Uterus (tissue), 3 donors: ENCODE measurements at regions not wholly inside any gene's neighbourhood (a gene's known extent, or its start where the extent isn't known, plus 50 kb on each side); places are given as distances from the start of the nearest gene placed in this dataset.

Source experiments
- DNase-seq, 2 donors: peaks; one replicate each; pipeline ENCODE4 v3.0.0-alpha.2; 2019 to 2020
- H3K27ac ChIP-seq, 2 donors: fragments of 200-600 bp; sonication (generic); 1 replicate in 1 of 2; 2 replicates in 1 of 2; pipeline ENCODE4 v1.5.1; 2016 to 2018
- H3K27me3 ChIP-seq, 2 donors: fragments of 200-600 bp; sonication (generic); one replicate each; pipeline ENCODE4 v1.5.1; 2018 to 2019; ENCODE audit warnings: control low read depth in 1 of 2
- H3K36me3 ChIP-seq, 2 donors: fragments of 200-600 bp; sonication (generic); one replicate each; pipeline ENCODE4 v1.5.1; 2019; ENCODE audit warnings: control low read depth in 1 of 2
- H3K4me1 ChIP-seq, 2 donors: fragments of 200-600 bp; sonication (generic); one replicate each; pipeline ENCODE4 v1.5.1; 2018 to 2019; ENCODE audit warnings: control low read depth in 1 of 2
- H3K4me3 ChIP-seq, 2 donors: fragments of 200-600 bp; sonication (generic); 1 replicate in 1 of 2; 2 replicates in 1 of 2; pipeline ENCODE4 v1.5.1; 2018 to 2019; ENCODE audit warnings: mild to moderate bottlenecking in 1 of 2
- H3K9me3 ChIP-seq, 2 donors: fragments of 200-600 bp; sonication (generic); one replicate each; pipeline ENCODE4 v1.5.1; 2019; ENCODE audit warnings: control low read depth in 1 of 2
- CTCF ChIP-seq, 4 experiments: fragments of 200-600 bp in 2 of 4; fragments of 450-650 bp in 2 of 4; sonication (generic) in 2 of 4; IDR thresholded peaks; one replicate each; pipeline ENCODE4 v1.5.1; 2016 to 2019; ENCODE audit warnings: antibody characterized with exemption in 4 of 4, mild to moderate bottlenecking in 2 of 4, moderate library complexity in 1 of 4
- POLR2A ChIP-seq, 2 donors: fragments of 450-650 bp; IDR thresholded peaks; one replicate each; pipeline ENCODE4 v1.6.1; 2016; ENCODE audit warnings: antibody characterized with exemption in 2 of 2, mild to moderate bottlenecking in 1 of 2, moderate library complexity in 1 of 2
- intact Hi-C: fragments of 100-400 bp; cut with DNase I; formaldehyde crosslinking; loops from one replicate; pipeline ENCODE4 v1.15.1; 2023; ENCODE audit warnings: low total_unique reads
- donor health status: DM: yes; HTN: yes; CAD: no.

GRCh38 chr1:168782559-168783116 is 53.6 kb upstream of the DPT start:
- Histone ChIP-seq H3K4me3 (no peak overlapping the region), H3K27me3 (no peaks in the 10 kb centered on the region), H3K27ac (no peak overlapping the region), H3K4me1 (peaks cover 0 to 6% of the 10 kb centered on the region in 2 donors), H3K9me3 (no peaks in the 10 kb centered on the region), H3K36me3 (no peaks in the 10 kb centered on the region)
- no peak for TF ChIP-seq POLR2A (IDR thresholded peaks at IDR 0.05)
- no peak for TF ChIP-seq CTCF (IDR thresholded peaks at IDR 0.05)
- DNase-seq: no peak
- intact Hi-C loops: no loop called here

DNA sequence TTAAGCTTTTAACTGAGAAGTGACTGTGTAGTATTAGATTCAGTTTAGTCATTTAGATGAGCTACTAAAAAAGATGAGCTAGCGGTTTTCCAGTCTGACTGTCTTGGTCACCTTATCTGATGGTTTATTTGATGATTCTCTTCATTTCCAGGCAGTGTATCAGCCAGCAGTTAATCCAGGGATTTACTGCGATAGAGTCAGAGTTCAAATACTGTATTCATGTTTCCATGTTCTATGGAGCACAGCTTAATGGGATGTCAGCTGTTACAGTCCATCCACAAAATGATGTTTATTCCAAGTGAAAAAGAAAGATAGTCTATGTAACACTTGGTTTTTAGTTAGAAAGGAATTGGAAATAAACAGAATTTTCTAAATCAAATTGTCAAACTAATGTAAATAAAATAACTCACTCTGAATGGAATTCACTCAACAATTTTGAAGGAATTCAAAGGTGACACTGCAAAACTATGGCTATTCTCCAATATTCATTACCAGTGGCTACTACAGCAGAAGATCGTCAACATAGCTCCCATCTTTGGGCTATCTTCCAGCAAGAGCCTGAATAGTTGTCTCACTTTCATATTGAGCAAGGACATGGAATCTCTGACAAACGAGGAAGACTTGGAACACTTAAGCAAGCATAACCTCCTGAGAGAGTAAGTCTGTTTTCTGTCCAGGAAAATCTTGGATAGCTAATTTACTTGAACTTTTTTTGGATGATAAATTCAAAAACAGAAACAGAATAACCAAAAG is 54.6 kb upstream of the DPT start:
- Histone ChIP-seq H3K9me3 (no peaks in the 10 kb centered on the region), H3K4me1 (peaks cover 0 to 6% of the 10 kb centered on the region in 2 donors), H3K4me3 (no peak overlapping the region), H3K27me3 (no peaks in the 10 kb centered on the region), H3K36me3 (no peaks in the 10 kb centered on the region), H3K27ac (peak overlapping the region; percentile 26 to 59)
- peak in 1 of 2 donors; percentile 51 for DNase-seq
- TF ChIP-seq CTCF (IDR thresholded peaks at IDR 0.05) (no peak), POLR2A (IDR thresholded peaks at IDR 0.05) (no peak)
- intact Hi-C loops: no loop called here

DNA sequence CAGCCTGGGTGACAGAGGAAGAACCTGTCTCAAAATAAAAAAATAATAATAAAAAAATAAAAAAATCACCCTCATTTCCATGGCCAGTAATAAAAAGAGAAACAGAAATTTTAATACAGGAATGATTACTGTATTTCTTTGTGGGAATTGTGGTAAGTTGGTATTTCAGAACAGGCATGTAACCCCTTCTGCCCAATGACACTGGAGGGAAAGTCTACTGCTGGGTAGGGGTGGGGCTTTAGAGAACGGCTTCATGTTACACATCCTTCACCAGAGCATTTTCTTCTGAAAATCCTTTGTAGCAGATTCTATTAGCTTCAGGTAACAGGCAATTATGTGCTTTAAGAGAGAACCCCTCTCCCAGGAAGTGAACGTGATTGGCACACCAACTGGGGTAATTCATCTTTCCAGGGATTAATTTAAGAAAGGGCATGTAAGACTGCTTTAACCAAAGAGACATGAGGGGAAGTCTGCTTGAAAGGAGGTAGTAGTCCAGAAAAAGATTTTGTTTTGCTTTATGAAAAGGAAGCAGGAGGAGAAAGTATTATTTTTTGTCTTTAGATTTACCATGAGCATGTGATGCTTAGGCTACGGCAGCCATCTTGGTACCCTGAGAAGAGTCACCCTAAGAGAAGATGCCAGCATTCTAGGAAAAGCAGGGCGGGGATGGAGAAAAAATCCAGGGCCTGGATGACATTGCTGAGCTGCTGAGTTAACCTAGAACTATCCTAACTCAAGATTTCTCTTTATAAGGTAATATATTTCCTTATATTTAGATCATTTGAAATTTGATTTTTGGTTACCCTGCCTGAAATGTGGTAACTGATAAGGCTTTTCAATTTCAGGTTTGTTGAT is 57.7 kb upstream of the DPT start:
- no peak for DNase-seq
- H3K4me1 ChIP-seq: peaks cover 0 to 6% of the 10 kb centered on the region in 2 donors
- intact Hi-C loops: no loop called here

GRCh38 chr1:168788258-168788657 is 59.3 kb upstream of the DPT start:
- no peak for DNase-seq
- peaks cover 0 to 6% of the 10 kb centered on the region in 2 donors for H3K4me1 ChIP-seq
- intact Hi-C loops: no loop called here
- no peak overlapping the region for H3K27ac ChIP-seq
- no peaks in the 10 kb centered on the region for H3K27me3 ChIP-seq
- no peaks in the 10 kb centered on the region for H3K9me3 ChIP-seq
- H3K4me3 ChIP-seq: no peak overlapping the region
- H3K36me3 ChIP-seq: no peaks in the 10 kb centered on the region
- TF ChIP-seq POLR2A (IDR thresholded peaks at IDR 0.05) (no peak), CTCF (IDR thresholded peaks at IDR 0.05) (no peak)

More for the DNA sequence above, 57.7 kb upstream of the DPT start:
- no peak for TF ChIP-seq POLR2A (IDR thresholded peaks at IDR 0.05)
- TF ChIP-seq CTCF (IDR thresholded peaks at IDR 0.05): no peak
- no peak overlapping the region for H3K4me3 ChIP-seq
- no peaks in the 10 kb centered on the region for H3K36me3 ChIP-seq
- H3K27me3 ChIP-seq: no peaks in the 10 kb centered on the region
- H3K27ac ChIP-seq: no peak overlapping the region
- H3K9me3 ChIP-seq: no peaks in the 10 kb centered on the region

- Histone ChIP-seq H3K27ac (no peak overlapping the region), H3K27me3 (no peaks in the 10 kb centered on the region), H3K9me3 (no peaks in the 10 kb centered on the region), H3K4me3 (no peak overlapping the region), H3K36me3 (no peaks in the 10 kb centered on the region), H3K4me1 (peaks cover 0 to 1% of the 10 kb centered on the region in 2 donors)
- intact Hi-C loops: no loop called here
- no peak for DNase-seq
- TF ChIP-seq CTCF (IDR thresholded peaks at IDR 0.05) (no peak), POLR2A (IDR thresholded peaks at IDR 0.05) (no peak)
These were observed 60.5 kb upstream of the DPT start for GRCh38 chr1:168789501-168789900.
